ENCODE measurements at regions not wholly inside any gene's neighbourhood (a gene's known extent, or its start where the extent isn't known, plus 50 kb on each side); places are given as distances from the start of the nearest gene placed in this dataset.
"Not testable (repeated sequence)": the region's sequence is repeated elsewhere in the genome, so short reads cannot be mapped to it uniquely, and the experiment has no call there.

- peak; percentile 87 for DNase-seq
Observed at GRCh38 chrX:26581091-26581490, 365.1 kb downstream of the MAGEB5 start.

GRCh38 chrX:26580021-26580420, 364.1 kb downstream of the MAGEB5 start:
- DNase-seq: peak; percentile 47

GRCh38 chrX:26574234-26574633, 358.3 kb downstream of the MAGEB5 start:
- peak; percentile 81 for DNase-seq

GRCh38 chrX:26562156-26562555, 346.2 kb downstream of the MAGEB5 start:
- no peak for DNase-seq

- DNase-seq: no peak
Observed at GRCh38 chrX:26559855-26560254, 343.9 kb downstream of the MAGEB5 start.

GRCh38 chrX:26558719-26559386, 342.9 kb downstream of the MAGEB5 start:
- DNase-seq: no peak

- DNase-seq: no peak
Observed at GRCh38 chrX:26557691-26558321, 341.8 kb downstream of the MAGEB5 start.

GRCh38 chrX:26525768-26526167, 309.8 kb downstream of the MAGEB5 start:
- not testable (repeated sequence) for DNase-seq

- DNase-seq: no peak
Observed at GRCh38 chrX:26522501-26522900, 306.5 kb downstream of the MAGEB5 start.

GRCh38 chrX:26511589-26512363, 295.8 kb downstream of the MAGEB5 start:
- no peak for DNase-seq

- DNase-seq: no peak
Observed at GRCh38 chrX:26470941-26471340, 255.0 kb downstream of the MAGEB5 start.

- no peak for DNase-seq
Observed at GRCh38 chrX:26466387-26466786, 250.4 kb downstream of the MAGEB5 start.

GRCh38 chrX:26445288-26445687, 229.3 kb downstream of the MAGEB5 start:
- DNase-seq: no peak

GRCh38 chrX:26444417-26444816, 228.4 kb downstream of the MAGEB5 start:
- not testable (repeated sequence) for DNase-seq

- DNase-seq: peak; percentile 31
Observed at GRCh38 chrX:26442340-26442739, 226.4 kb downstream of the MAGEB5 start.

- DNase-seq: no peak
Observed at GRCh38 chrX:26414534-26414933, 198.6 kb downstream of the MAGEB5 start.

- DNase-seq: no peak
Observed at GRCh38 chrX:26411045-26411444, 195.1 kb downstream of the MAGEB5 start.

GRCh38 chrX:26409636-26410035, 193.7 kb downstream of the MAGEB5 start:
- no peak for DNase-seq

- DNase-seq: no peak
Observed at GRCh38 chrX:26387906-26388305, 171.9 kb downstream of the MAGEB5 start.

- DNase-seq: no peak
Observed at GRCh38 chrX:26376037-26376708, 160.2 kb downstream of the MAGEB5 start.

GRCh38 chrX:26375346-26375745, 159.4 kb downstream of the MAGEB5 start:
- no peak for DNase-seq

GRCh38 chrX:26373829-26374228, 157.9 kb downstream of the MAGEB5 start:
- no peak for DNase-seq

GRCh38 chrX:26352891-26353430, 137.0 kb downstream of the MAGEB5 start:
- DNase-seq: no peak
